Loucy (cell line): ENCODE measurements at regions not wholly inside any gene's neighbourhood (a gene's known extent, or its start where the extent isn't known, plus 50 kb on each side); places are given as distances from the start of the nearest gene placed in this dataset.

ENCODE experiments used
- H2AFZ ChIP-seq: fragments of 200-600 bp; sonication (generic); 2 replicates; pipeline ENCODE4 v1.6.0; 2016; ENCODE audit warnings: antibody characterized with exemption, mild to moderate bottlenecking, low read length, moderate library complexity
- H3F3A ChIP-seq: fragments of 200-600 bp; 2 replicates; pipeline ENCODE4 v1.6.0; 2016; ENCODE audit warnings: antibody characterized with exemption, low read depth, mild to moderate bottlenecking
- H3K27me3 ChIP-seq: fragments of 200-600 bp; sonication (generic); 2 replicates; pipeline ENCODE4 v1.6.1; 2014; ENCODE audit warnings: low read length, mild to moderate bottlenecking; ENCODE audit not compliant: insufficient read depth, poor library complexity, severe bottlenecking
- H3K36me3 ChIP-seq: fragments of 200-600 bp; sonication (generic); 2 replicates; pipeline ENCODE4 v1.6.1; 2016; ENCODE audit warnings: low read length; ENCODE audit not compliant: insufficient read depth
- H3K4me1 ChIP-seq: fragments of 200-600 bp; sonication (generic); 2 replicates; pipeline ENCODE4 v1.5.1; 2014; ENCODE audit warnings: low read length, mild to moderate bottlenecking; ENCODE audit not compliant: insufficient read depth, poor library complexity, severe bottlenecking
- H3K4me2 ChIP-seq: fragments of 200-600 bp; sonication (generic); 2 replicates; pipeline ENCODE4 v1.6.0; 2014; ENCODE audit warnings: antibody characterized with exemption, low read length, low read depth, mild to moderate bottlenecking; ENCODE audit not compliant: poor library complexity, severe bottlenecking
- H3K4me3 ChIP-seq: fragments of 200-600 bp; sonication (generic); 2 replicates; pipeline ENCODE4 v1.5.1; 2014; ENCODE audit warnings: low read length, mild to moderate bottlenecking, mixed read lengths; ENCODE audit not compliant: poor library complexity, severe bottlenecking
- H3K79me2 ChIP-seq: fragments of 200-600 bp; sonication (generic); 2 replicates; pipeline ENCODE4 v1.6.1; 2014; ENCODE audit warnings: low read length; ENCODE audit not compliant: insufficient read depth
- H3K9ac ChIP-seq: fragments of 200-600 bp; sonication (generic); 2 replicates; pipeline ENCODE4 v1.6.0; 2014; ENCODE audit warnings: mild to moderate bottlenecking, low read depth, low read length, moderate library complexity; ENCODE audit not compliant: poor library complexity, severe bottlenecking
- H3K9me2 ChIP-seq: fragments of 200-600 bp; sonication (generic); replicated peaks from 2 replicates; pipeline ENCODE4 v1.6.1; 2016; ENCODE audit warnings: low read depth, low read length, mixed read lengths
- H3K9me3 ChIP-seq: fragments of 200-600 bp; sonication (generic); 2 replicates; pipeline ENCODE4 v1.6.1; 2014; ENCODE audit warnings: mild to moderate bottlenecking, antibody characterized with exemption, low read length, low read depth; ENCODE audit not compliant: insufficient read depth
- H4K20me1 ChIP-seq: fragments of 200-600 bp; sonication (generic); 2 replicates; pipeline ENCODE4 v1.6.0; 2014; ENCODE audit warnings: antibody characterized with exemption, low read length, mild to moderate bottlenecking; ENCODE audit not compliant: insufficient read depth, poor library complexity, severe bottlenecking
- EZH2phosphoT487 ChIP-seq: fragments of 200-600 bp; IDR thresholded peaks from 2 replicates; pipeline ENCODE4 v1.6.1; 2018; ENCODE audit warnings: antibody characterized with exemption, mild to moderate bottlenecking, moderate library complexity, borderline replicate concordance
- TF ChIP-seq, protein P1 (sequence below): fragments of 200-600 bp; sonication (generic); conservative IDR thresholded peaks from 2 replicates; pipeline ENCODE4 v1.5.1; 2014; ENCODE audit warnings: mild to moderate bottlenecking, antibody characterized with exemption, low read length

DNA sequence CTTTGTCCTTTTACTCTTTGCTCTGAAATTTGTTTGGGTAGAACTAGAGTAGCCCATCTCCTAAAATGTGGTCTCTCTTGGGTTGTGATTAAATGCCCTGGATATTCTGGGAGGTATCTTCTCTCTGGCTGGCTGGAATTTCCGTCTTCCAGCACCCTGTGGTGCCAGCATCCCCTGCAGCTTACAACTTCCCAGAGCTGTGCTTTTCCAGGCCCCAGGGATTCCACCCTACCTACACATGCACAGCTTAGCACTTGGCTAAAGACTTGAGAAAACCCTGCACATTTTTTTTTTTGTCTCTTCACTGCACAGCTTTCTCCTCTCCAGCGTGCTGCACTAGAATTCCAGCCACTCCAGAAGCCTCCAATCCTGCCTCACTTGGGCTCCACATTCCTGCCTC lies 334.7 kb downstream of the IRS2 start:
- Histone ChIP-seq H3K9me3 (no peaks in the 10 kb centered on the region; the same call in 1 of the 2 replicates), H3K27me3 (no peaks in the 10 kb centered on the region), H2AFZ (no peak overlapping the region), H3K4me2 (no peak overlapping the region), H3F3A (no peaks in the 10 kb centered on the region), H3K9me2 (no peaks in the 10 kb centered on the region), H3K4me1 (no peaks in the 10 kb centered on the region), H4K20me1 (no peaks in the 10 kb centered on the region), H3K9ac (no peak overlapping the region), H3K36me3 (no peaks in the 10 kb centered on the region), H3K4me3 (no peak overlapping the region), H3K79me2 (no peaks in the 10 kb centered on the region)
- TF ChIP-seq, protein P1, sequence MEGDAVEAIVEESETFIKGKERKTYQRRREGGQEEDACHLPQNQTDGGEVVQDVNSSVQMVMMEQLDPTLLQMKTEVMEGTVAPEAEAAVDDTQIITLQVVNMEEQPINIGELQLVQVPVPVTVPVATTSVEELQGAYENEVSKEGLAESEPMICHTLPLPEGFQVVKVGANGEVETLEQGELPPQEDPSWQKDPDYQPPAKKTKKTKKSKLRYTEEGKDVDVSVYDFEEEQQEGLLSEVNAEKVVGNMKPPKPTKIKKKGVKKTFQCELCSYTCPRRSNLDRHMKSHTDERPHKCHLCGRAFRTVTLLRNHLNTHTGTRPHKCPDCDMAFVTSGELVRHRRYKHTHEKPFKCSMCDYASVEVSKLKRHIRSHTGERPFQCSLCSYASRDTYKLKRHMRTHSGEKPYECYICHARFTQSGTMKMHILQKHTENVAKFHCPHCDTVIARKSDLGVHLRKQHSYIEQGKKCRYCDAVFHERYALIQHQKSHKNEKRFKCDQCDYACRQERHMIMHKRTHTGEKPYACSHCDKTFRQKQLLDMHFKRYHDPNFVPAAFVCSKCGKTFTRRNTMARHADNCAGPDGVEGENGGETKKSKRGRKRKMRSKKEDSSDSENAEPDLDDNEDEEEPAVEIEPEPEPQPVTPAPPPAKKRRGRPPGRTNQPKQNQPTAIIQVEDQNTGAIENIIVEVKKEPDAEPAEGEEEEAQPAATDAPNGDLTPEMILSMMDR = no peak
- no peak for TF ChIP-seq EZH2phosphoT487

DNA sequence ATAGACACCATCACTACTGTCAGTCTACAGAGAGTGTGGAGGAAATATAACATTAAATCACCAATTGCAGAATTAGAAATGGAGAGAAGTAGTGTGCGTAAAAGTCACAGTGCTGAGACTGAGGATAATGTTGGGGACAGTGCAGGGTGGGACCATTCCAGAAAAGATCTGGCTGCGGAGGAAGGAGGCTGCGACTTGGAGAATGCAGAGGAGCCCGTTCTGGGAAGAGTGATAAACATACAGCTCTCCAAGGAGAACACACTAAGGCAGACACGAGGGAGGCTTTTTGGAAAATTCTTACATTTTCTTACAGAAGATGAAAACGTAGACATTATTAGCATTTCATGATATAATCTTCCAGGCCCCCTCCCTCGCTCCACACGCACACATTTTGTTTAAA lies 337.8 kb downstream of the IRS2 start:
- no peaks in the 10 kb centered on the region for H3F3A ChIP-seq
- no peaks in the 10 kb centered on the region for H3K9me3 ChIP-seq
- H3K4me1 ChIP-seq = no peaks in the 10 kb centered on the region
- H3K27me3 ChIP-seq = no peaks in the 10 kb centered on the region
- H3K79me2 ChIP-seq = no peaks in the 10 kb centered on the region
- no peak overlapping the region for H2AFZ ChIP-seq
- no peaks in the 10 kb centered on the region for H4K20me1 ChIP-seq
- H3K36me3 ChIP-seq = no peaks in the 10 kb centered on the region
- no peak overlapping the region for H3K4me2 ChIP-seq
- no peak overlapping the region for H3K9ac ChIP-seq
- TF ChIP-seq, protein P1 = no peak
- TF ChIP-seq EZH2phosphoT487 = no peak
- H3K9me2 ChIP-seq = no peaks in the 10 kb centered on the region
- no peak overlapping the region for H3K4me3 ChIP-seq

DNA sequence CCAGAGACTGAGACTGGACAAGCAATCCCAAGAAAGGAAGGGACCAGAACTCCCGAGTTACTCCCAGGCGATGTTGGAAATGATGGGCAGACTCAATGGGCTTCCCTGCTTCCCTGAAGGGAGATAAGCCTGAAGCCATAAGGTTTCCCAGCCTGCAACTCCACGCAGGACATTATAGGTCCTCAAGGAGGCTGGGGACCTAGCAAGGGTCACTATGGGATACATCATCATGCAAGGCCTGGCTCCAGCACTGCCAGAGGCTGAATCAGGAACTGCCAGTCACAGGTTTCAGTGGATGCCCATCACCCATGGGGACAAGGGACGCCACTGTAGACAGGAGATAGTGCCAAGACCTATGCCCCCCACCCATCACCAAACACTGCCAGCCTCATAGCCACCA lies 338.7 kb downstream of the IRS2 start:
- H3K9me3 ChIP-seq = no peaks in the 10 kb centered on the region
- no peak overlapping the region for H3K4me3 ChIP-seq
- H3K27me3 ChIP-seq = no peaks in the 10 kb centered on the region
- no peaks in the 10 kb centered on the region for H3F3A ChIP-seq
- TF ChIP-seq, protein P1 = no peak
- no peaks in the 10 kb centered on the region for H3K4me1 ChIP-seq
- H3K36me3 ChIP-seq = no peaks in the 10 kb centered on the region
- H3K9ac ChIP-seq = no peak overlapping the region
- no peaks in the 10 kb centered on the region for H4K20me1 ChIP-seq
- H3K4me2 ChIP-seq = no peak overlapping the region
- H2AFZ ChIP-seq = no peak overlapping the region
- no peaks in the 10 kb centered on the region for H3K9me2 ChIP-seq
- no peaks in the 10 kb centered on the region for H3K79me2 ChIP-seq
